Glomerular endothelial cell (primary cell): ENCODE measurements at regions not wholly inside any gene's neighbourhood (a gene's known extent, or its start where the extent isn't known, plus 50 kb on each side); places are given as distances from the start of the nearest gene placed in this dataset.
"Not testable (repeated sequence)": the region's sequence is repeated elsewhere in the genome, so short reads cannot be mapped to it uniquely, and the experiment has no call there.

Source experiments
- DNase-seq: peaks from one replicate; pipeline ENCODE4 v3.0.0-alpha.2; 2011; ENCODE audit warnings: low read depth, low spot score; ENCODE audit errors: extremely low read depth

DNA sequence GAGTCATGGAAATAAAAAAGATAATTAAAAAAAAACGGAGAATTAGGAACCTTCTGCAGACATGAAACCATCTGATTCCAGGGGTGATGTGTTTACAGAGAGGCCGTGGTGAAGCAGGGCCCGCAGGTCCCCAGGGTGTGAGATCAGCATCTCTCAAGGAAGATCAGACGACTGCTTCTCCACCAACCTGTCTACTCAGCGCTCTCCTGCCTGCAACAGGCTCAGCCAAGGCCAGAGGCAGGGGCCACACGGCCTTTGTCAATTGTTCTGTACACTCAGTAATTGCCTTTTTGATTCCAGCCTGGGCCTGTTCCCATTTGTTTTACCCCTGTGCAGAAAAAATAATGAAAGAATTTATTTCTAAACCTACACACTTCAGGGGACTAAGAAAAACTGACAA, 124.6 kb downstream of the NXPE2 start:
- no peak for DNase-seq

DNA sequence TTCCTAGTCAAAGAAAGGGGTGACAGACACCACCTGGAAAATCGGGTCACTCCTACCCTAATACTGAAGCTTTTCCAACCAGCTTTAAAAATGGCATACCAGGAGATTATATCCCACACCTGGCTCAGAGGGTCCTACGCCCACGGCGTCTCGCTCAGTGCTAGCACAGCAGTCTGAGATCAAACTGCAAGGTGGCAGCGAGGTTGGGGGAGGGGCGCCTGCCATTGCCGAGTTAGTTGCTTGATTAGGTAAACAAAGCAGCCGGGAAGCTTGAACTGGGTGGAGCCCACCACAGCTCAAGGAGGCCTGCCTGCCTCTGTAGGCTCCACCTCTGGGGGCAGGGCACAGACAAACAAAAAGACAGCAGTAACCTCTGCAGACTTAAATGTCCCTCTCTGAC, 127.1 kb downstream of the NXPE2 start:
- not testable (repeated sequence) for DNase-seq

- DNase-seq = no peak
Measured at GRCh38 chr11:114811971-114812370, 133.6 kb downstream of the NXPE2 start.

DNA sequence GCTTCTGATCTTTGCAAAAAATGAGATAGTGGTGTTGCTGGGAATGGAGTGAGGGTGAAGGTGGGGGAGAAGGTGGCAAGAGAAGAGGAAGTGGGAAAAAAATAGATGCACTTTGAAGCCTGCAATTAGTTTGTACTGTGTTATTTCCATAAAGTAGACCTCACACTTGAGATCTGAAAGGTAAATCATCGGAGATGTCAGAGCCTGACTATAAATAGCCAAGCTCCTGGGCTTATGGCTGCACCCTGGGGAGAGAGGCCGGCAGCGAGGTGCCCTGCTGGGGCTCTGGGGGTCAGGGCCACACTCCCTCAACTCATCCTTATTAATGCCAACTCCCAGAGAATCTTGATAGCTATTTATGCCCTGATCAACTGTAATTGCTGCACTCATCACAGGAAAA, 134.4 kb downstream of the NXPE2 start:
- no peak for DNase-seq

- no peak for DNase-seq
Measured at GRCh38 chr11:114813189-114813718, 134.9 kb downstream of the NXPE2 start.

- DNase-seq = no peak
Measured at GRCh38 chr11:114815176-114815575, 136.8 kb downstream of the NXPE2 start.

GRCh38 chr11:114815761-114816160, 137.4 kb downstream of the NXPE2 start:
- no peak for DNase-seq

DNA sequence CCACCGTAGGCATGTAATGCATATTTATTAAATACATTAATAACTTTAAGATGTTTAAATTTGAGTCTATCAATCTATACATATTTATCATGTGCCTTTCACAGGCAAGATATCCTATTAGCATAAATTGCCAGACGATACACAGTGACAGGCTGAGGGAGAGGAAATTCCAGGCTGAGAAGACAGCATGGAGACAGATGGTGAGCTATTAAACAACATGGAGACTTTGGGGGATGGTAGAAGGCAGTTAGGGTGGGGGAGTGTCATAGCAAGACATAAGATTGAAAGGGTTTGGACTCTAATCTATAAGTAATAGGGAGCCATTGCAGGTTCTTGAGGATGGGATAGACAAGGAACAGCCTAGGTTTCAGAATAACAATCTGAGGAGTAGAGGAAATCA, 138.5 kb downstream of the NXPE2 start:
- no peak for DNase-seq

DNA sequence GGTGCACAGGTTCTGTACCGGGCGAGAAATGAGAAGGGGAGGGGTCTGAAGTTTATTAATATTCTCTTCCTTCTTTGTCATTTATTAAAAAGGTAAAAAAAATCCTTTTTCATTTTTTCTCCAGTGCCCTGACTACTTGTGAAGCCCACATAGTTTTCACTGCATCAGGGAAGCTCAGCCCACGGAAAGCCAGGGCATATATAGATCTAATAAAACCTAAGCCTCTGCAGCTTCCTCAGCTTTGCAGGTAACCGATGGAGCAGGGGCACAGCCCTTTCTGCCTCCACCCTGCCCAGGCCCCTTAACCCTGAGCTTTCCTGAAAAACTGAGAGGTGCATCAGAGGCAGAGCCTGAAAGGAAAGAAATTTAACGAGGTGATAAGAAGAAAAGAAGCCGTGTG, 140.1 kb downstream of the NXPE2 start:
- DNase-seq = no peak

DNA sequence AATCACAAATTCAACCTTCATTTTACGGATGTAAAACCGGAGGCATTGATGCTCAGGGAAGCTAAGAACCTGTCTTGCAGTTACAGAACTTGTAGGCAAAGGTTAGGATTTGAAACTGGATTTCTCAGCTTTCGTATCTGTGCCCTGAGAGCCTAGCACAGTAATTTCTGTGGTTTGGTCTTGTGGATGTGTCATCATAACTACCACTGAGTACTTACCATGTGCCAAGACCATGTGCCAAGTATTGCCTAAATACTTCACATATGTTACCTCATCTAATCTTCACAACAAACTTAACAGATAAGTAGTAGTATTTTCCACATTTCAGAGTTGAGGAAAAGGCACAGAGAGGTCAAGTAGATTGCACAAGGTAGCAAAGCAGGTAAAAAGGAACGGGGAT, 140.7 kb downstream of the NXPE2 start:
- DNase-seq = no peak

DNA sequence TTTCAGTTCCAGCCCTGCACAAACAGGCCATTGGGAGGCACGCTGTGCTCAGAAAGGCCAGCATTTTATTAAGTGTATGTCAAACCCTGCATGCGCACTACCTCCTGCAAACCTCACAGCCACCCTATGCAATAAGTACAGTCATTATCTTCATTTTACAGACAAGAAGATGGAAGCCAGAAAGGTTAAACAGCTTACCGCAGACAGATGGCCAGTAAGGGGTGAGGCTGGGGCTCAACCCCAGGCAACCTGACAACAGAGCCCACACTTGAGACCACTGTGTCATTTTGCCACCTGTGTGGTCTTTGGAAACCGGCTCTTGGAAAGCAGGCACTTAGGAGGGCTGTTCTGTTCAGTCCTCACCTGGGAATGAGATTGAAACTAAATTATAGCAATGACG, 142.3 kb downstream of the NXPE2 start:
- no peak for DNase-seq

GRCh38 chr11:114821621-114822412, 143.5 kb downstream of the NXPE2 start:
- no peak for DNase-seq

DNA sequence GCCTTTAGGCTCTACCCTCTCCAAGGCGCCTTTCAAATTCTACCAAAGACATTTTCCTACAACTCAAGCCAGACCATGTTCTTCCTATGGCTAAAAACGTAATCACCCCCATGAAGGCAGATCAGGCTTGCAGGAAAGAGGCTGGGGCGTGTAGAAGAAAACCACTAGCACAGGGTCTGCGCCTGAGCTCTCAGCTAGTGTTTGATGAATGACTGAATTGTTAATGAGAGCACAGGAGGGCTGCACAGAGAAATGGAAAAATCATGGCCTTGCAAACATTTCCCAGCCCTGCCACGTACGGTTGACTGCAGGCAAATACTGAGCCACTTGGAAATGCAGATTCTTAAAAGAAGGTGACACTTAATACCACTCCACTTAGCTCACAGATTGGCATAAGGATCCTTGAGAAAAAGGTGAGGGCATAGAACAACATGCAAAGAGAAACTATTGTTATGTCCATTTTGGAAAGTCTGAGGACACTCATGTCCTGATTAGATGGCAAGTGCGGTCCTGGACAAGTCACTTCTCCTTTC, 148.6 kb downstream of the NXPE2 start:
- no peak for DNase-seq

GRCh38 chr11:114827736-114828135, 149.4 kb downstream of the NXPE2 start:
- no peak for DNase-seq

GRCh38 chr11:114832532-114833125, 154.3 kb downstream of the NXPE2 start:
- no peak for DNase-seq

GRCh38 chr11:114836161-114836560, 157.8 kb downstream of the NXPE2 start:
- no peak for DNase-seq

DNA sequence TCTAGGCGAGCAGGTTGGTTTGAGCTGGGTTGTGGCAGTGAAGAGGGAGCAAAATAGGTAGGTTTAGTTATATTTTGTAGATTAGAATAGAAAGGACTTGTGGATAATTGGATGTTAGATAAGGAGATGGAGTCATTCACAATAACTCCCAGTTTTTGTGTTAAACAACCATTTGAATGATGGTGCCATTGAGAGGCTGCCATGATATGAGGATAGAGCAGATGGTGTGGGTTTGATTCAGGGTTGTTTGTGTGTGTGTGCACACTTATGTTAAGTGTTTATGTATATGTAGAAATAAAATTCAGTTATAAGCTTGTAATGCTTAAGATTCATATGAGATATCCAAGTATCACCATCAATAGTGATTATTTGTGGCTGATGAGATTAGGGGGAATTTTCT, 166.6 kb downstream of the NXPE2 start:
- DNase-seq = no peak

- no peak for DNase-seq
Measured at GRCh38 chr11:114845766-114846415, 167.6 kb downstream of the NXPE2 start.

- DNase-seq = no peak
Measured at GRCh38 chr11:114846416-114846791, 168.1 kb downstream of the NXPE2 start.

DNA sequence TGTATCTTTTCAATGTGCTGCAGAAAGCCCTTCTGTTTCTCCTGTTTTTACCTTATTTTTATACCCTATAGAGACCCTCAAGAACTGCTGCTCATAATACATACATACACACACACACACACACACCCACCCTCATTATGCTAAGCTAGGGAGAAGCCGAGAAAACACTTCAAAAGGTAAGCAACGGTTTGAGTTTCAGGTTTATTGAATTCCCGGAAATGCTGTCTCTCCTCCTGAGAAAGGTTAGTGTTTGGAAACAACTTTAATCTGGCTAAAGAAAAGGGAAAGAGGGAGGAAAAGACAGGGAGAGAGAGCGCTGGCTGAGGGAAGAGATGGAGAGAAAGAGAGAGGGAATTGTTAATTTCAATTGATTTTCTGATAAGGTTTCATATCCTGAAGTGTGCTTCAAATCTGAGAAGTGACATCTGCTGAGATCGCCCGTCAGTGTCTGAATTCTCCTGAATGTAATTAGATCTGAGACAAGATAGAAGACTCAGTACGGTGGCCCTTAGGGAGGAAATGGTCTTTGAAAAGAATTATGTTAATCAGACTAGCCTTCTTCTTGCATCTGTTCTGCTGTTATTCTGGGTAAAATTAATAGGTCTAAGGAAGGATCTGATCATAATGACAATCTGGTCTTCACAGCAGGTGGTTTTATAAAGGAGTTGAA, 169.1 kb downstream of the NXPE2 start:
- DNase-seq = no peak

DNA sequence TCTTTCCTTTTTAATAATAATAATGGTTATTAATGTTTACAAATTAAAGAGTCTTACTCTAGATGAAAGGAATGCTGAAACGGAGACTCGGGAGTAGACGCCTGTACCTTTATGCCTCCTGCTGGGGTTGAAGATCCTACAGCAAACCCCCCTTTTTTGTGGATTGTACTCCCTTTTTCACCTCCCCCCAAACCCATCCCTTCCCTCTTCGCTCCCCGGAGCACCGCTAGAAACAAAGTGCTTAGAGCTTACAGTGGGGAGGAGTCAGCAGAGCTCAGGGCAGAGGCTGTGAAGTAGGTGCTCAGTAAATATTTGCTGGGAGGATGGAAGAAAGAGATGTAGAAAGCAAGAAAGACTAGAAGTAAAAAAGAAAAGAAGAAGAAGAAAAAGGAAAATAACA, 169.7 kb downstream of the NXPE2 start:
- no peak for DNase-seq
